NCI-H1105 treated with DMSO at 0.1 percent for 48 hours (cell line): ENCODE measurements at regions not wholly inside any gene's neighbourhood (a gene's known extent, or its start where the extent isn't known, plus 50 kb on each side); places are given as distances from the start of the nearest gene placed in this dataset.

Experiments
- DNase-seq: peaks from one replicate; lab custom pipeline; 2025; lab: John Stamatoyannopoulos, UW

GRCh38 chr4:141921293-141921692 lies 284.9 kb downstream of the IL15 start:
- DNase-seq = no peak

GRCh38 chr4:141922236-141922635 lies 285.9 kb downstream of the IL15 start:
- DNase-seq = no peak

DNA sequence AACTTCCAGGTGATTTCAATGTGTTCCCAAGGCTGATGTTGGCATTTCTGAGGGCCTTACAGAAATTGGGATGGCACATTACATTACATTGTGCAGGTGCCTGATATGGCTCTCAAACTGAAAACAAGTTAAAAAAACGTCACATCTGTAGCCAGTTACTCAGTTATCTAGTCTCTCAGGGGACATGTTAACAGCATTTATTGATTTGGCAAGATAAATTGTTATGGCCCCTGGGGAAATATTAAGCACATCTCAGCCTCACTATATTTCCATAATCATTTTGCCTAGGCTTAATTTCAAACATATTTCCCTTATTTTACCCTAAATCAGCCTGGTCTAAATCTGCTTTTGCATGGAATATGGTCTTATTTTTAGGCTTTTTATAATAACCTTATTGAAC lies 290.0 kb downstream of the IL15 start:
- DNase-seq = no peak

GRCh38 chr4:141932490-141932889 lies 296.1 kb downstream of the IL15 start:
- no peak for DNase-seq

DNA sequence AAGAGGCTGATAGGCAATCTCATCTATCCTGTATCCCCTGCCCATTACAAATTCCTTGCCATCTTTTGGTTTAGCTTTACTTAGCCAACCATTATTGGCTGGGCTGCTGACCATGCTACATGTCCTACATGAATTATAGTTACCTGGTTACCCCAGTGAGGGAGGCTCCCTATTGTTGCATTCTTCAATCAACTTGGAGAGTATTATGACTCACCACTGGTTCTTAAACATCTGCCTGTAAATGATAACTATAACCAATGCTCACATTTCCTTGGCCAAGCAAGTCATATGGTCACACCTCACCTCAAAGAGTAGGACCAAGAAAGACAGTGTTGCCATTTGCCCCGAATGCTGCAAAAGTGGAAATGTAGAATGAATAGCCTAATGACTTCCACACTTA lies 297.6 kb downstream of the IL15 start:
- no peak for DNase-seq

DNA sequence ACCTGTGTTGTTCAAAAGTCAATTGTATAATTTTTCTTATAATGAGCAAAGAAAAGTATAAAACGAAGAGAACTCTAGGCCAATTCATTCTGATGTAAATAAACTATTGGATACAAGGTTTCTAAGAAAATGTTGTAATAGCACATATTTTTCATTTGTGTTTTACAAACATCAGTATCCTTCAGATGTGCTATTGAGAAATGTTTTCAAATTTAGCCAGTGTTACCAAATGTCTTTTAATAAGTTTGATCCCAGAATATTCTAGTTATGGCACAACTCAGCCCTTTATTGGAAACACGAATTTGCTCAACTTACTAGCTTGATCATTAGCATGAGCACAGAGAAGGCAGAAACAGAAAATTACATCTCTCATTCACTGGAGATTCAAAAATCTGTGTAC lies 319.3 kb downstream of the IL15 start:
- no peak for DNase-seq

DNA sequence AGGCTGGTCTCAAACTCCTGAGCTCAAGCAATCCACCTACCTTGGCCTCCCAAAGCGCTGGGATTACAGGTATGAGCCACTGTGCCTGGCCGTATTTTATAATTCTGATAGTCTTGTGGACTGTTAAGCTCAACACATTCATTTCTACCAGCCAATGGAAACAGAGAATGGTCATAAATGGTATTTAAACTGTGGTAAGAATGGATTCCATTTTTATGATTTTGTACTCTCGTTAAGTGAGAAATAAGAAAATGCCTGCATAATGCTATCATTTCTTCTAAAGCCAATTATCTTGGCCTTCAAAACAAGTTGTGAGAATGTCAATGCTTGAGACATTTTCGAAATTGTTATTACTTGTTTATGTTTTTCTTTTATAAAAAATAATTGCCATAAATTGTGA lies 321.0 kb downstream of the IL15 start:
- no peak for DNase-seq

DNA sequence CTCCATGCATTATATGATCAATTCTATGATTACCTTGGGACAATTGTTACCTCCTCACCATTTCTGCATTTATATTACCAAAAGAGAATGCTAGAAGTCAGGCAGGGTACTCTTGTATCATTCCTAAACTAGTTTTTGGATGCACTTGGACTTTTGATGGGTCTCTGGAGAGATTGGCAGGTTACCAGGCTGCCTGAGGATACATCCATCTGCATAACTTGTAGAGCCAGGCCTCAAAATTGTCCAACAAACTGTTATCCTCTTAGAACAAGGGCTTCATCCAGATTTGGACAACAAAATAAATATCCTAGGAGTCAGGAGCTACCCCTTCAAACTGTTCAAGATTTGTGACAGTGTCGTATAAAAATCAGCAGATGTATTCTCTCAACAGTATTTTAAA lies 326.1 kb downstream of the IL15 start:
- DNase-seq = no peak

DNA sequence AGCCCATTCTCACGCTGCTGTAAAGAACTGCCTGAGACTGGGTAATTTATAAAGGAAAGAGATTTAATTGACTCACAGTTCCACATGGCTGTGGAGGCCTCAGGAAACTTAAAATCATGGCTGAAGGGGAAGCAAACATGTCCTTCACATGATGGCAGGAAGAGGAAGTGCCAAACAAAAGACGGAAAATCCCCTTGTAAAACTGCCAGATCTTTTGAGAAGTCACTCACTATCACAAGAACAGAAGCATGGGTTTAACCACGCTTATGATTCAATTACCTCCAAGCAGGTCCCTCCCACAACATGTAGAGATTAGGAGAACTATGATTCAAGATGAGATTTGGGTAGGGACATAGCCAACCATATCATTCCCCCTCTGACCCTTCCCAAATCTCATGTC lies 335.5 kb downstream of the IL15 start:
- no peak for DNase-seq

GRCh38 chr4:141972950-141973349 lies 336.6 kb downstream of the IL15 start:
- no peak for DNase-seq
